K562 (cell line): ENCODE measurements at regions not wholly inside any gene's neighbourhood (a gene's known extent, or its start where the extent isn't known, plus 50 kb on each side); places are given as distances from the start of the nearest gene placed in this dataset.

Experiments used
- MTA3 ChIP-seq: fragments of 450-650 bp; formaldehyde crosslinking; IDR thresholded peaks from 2 replicates; pipeline ENCODE4 v1.6.1; 2017; ENCODE audit warnings: mild to moderate bottlenecking, borderline replicate concordance
- NR3C1 ChIP-seq: sonication (generic); formaldehyde crosslinking; IDR thresholded peaks from 2 replicates; pipeline ENCODE4 v1.8.1; 2022; ENCODE audit warnings: missing genetic modification reagents
- POLR2AphosphoS5 ChIP-seq: IDR thresholded peaks from 2 replicates; pipeline ENCODE4 v1.6.1; 2011; ENCODE audit warnings: mild to moderate bottlenecking, low read depth, low read length, moderate library complexity; ENCODE audit not compliant: control insufficient read depth, insufficient read depth
- ZNF354B ChIP-seq: fragments of 250-450 bp; sonication (Bioruptor Pico); IDR thresholded peaks from 2 replicates; pipeline ENCODE4 v1.4.0; 2020
- TF ChIP-seq, protein P1 (sequence below): sonication (generic); formaldehyde crosslinking; IDR thresholded peaks from 2 replicates; pipeline ENCODE4 v1.8.1; 2022; ENCODE audit warnings: missing genetic modification reagents

DNA sequence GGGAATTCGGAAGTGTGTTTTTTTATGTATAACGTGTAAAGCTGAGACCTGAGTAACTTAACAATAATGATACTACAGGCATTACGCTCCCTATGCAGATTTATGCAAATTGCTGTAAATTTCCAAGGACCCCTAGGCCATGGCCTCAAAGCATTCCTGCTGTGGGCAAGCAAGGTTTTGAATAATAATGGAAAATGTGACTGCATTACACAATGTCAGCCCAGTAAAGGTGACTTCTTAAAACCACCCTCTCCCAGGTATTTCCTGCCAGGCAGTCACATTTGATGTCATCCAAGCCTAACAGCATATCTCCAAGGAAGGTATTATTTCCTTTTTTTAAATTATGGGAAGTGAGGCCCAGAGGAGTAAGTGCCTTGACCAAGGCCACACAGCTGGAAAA is 621.0 kb downstream of the BCL11B start:
- no peak for TF ChIP-seq POLR2AphosphoS5
- no peak for TF ChIP-seq ZNF354B (CRISPR knock-in tag)
- no peak for TF ChIP-seq NR3C1 (CRISPR knock-in tag)
- no peak for TF ChIP-seq MTA3
- TF ChIP-seq, protein P1, sequence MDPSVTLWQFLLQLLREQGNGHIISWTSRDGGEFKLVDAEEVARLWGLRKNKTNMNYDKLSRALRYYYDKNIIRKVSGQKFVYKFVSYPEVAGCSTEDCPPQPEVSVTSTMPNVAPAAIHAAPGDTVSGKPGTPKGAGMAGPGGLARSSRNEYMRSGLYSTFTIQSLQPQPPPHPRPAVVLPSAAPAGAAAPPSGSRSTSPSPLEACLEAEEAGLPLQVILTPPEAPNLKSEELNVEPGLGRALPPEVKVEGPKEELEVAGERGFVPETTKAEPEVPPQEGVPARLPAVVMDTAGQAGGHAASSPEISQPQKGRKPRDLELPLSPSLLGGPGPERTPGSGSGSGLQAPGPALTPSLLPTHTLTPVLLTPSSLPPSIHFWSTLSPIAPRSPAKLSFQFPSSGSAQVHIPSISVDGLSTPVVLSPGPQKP (CRISPR knock-in tag), result no peak
